OCI-LY7 (cell line): ENCODE measurements at regions not wholly inside any gene's neighbourhood (a gene's known extent, or its start where the extent isn't known, plus 50 kb on each side); places are given as distances from the start of the nearest gene placed in this dataset.

Experiments used
- EZH2phosphoT487 ChIP-seq: fragments of 200-600 bp; sonication (generic); IDR thresholded peaks from 2 replicates; pipeline ENCODE4 v1.6.1; 2018; ENCODE audit warnings: low read depth, borderline replicate concordance, mild to moderate bottlenecking, mixed run types, antibody characterized with exemption, low read length, moderate library complexity, mixed read lengths
- TF ChIP-seq, protein P1 (sequence below): fragments of 200-600 bp; sonication (generic); conservative IDR thresholded peaks from 2 replicates; pipeline ENCODE4 v1.5.1; 2014; ENCODE audit warnings: mild to moderate bottlenecking, antibody characterized with exemption, low read length, moderate library complexity, mixed read lengths

DNA sequence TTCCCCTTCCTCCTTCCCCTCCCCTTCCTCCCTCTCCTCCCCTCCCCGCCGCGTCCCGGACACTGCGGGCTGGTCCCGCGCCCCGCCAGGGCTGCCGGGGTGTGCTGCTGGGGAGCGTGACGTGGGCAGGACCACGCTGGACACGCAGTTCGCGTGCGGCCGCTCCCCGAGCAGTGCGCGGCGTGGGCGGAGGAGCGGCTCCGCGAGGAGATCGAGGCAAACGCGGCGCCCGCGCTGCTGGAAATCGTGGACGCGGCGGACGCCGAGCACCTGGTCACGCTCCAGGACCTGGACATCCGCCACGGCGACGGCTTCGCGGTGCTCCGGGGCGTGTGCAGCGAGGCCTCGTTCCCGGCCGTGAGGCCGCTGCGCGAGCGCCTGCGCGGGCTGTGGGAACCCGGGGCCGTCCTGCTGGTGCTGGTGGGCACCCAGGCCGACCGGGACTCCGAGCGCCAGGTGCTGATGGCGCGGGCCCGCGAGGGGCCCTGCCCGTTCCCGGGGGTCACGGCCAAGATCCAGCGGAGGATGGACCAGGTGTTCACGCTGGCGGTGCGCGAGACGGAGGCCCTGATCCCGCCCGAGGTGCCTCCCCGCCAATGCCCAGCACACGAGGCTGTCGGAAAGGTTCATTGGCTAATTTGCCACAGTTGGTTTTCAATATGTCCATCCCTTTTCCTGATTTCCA lies 84.3 kb downstream of the TNFAIP2 start:
- TF ChIP-seq, protein P1, sequence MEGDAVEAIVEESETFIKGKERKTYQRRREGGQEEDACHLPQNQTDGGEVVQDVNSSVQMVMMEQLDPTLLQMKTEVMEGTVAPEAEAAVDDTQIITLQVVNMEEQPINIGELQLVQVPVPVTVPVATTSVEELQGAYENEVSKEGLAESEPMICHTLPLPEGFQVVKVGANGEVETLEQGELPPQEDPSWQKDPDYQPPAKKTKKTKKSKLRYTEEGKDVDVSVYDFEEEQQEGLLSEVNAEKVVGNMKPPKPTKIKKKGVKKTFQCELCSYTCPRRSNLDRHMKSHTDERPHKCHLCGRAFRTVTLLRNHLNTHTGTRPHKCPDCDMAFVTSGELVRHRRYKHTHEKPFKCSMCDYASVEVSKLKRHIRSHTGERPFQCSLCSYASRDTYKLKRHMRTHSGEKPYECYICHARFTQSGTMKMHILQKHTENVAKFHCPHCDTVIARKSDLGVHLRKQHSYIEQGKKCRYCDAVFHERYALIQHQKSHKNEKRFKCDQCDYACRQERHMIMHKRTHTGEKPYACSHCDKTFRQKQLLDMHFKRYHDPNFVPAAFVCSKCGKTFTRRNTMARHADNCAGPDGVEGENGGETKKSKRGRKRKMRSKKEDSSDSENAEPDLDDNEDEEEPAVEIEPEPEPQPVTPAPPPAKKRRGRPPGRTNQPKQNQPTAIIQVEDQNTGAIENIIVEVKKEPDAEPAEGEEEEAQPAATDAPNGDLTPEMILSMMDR: no peak
- no peak for TF ChIP-seq EZH2phosphoT487
